ENCODE measurements at regions not wholly inside any gene's neighbourhood (a gene's known extent, or its start where the extent isn't known, plus 50 kb on each side); places are given as distances from the start of the nearest gene placed in this dataset.

- Histone ChIP-seq H3K4me3 (ENCODE audit: control insufficient read depth in 2 of 3, extremely low read depth in 1 of 3, insufficient read depth in 2 of 3, low read depth in 1 of 3, low read length in 3 of 3) (no peak overlapping the region), H3K9ac (ENCODE audit: control insufficient read depth, extremely low read depth, insufficient read depth, low read length) (no peak overlapping the region), H3K27ac (ENCODE audit: control insufficient read depth, insufficient read depth, low read length) (no peak overlapping the region), H3K9me3 (ENCODE audit: control insufficient read depth, low read depth, low read length) (peaks cover 3% of the 10 kb centered on the region), H3K4me1 (ENCODE audit: control insufficient read depth, extremely low read depth, insufficient read depth, low read length) (peaks cover 23% of the 10 kb centered on the region), H3K4me2 (ENCODE audit: control insufficient read depth, extremely low read depth, insufficient read depth, low read depth, low read length) (no peak overlapping the region), H4K20me1 (ENCODE audit: control insufficient read depth, extremely low read depth, insufficient read depth, low read length) (no peaks in the 10 kb centered on the region), H3K9me1 (ENCODE audit: control insufficient read depth, extremely low read depth, insufficient read depth, low read length) (no peaks in the 10 kb centered on the region), H3K79me2 (ENCODE audit: control insufficient read depth, insufficient read depth, low read length) (no peaks in the 10 kb centered on the region), H3K27me3 (ENCODE audit: control insufficient read depth, extremely low read depth, insufficient read depth, low read length) (no peaks in the 10 kb centered on the region), H3K36me3 (ENCODE audit: control insufficient read depth in 2 of 2, extremely low read depth in 1 of 2, insufficient read depth in 2 of 2, low read length in 2 of 2) (no peaks in the 10 kb centered on the region), H2AFZ (ENCODE audit: control insufficient read depth, low read length) (no peak overlapping the region)
- DNase-seq (ENCODE audit: low read depth, low spot score): no peak
- TF ChIP-seq EZH2 (IDR thresholded peaks at IDR 0.05; ENCODE audit: low read length) (no peak), CTCF (optimal IDR thresholded peaks at IDR 0.05 in 1 of 3, IDR thresholded peaks at IDR 0.05 in 1 of 3, conservative IDR thresholded peaks at IDR 0.05 in 1 of 3; ENCODE audit: extremely low read depth in 1 of 3, insufficient read depth in 2 of 3, low read length in 3 of 3) (no peak)
- no peak for FAIRE-seq
- dilution Hi-C loops (cut with MboI; ENCODE audit: extremely low pct_ligation_motif_present, low sequenced_read_pairs): no loop called here
Observed at GRCh38 chr12:124642105-124642504, 74.7 kb upstream of the NCOR2 start.

- Histone ChIP-seq H3K9ac (ENCODE audit: control insufficient read depth, extremely low read depth, insufficient read depth, low read length) (no peak overlapping the region), H4K20me1 (ENCODE audit: control insufficient read depth, extremely low read depth, insufficient read depth, low read length) (no peaks in the 10 kb centered on the region), H3K4me2 (ENCODE audit: control insufficient read depth, extremely low read depth, insufficient read depth, low read depth, low read length) (no peak overlapping the region), H3K27me3 (ENCODE audit: control insufficient read depth, extremely low read depth, insufficient read depth, low read length) (no peaks in the 10 kb centered on the region), H3K4me3 (ENCODE audit: control insufficient read depth in 2 of 3, extremely low read depth in 1 of 3, insufficient read depth in 2 of 3, low read depth in 1 of 3, low read length in 3 of 3) (no peak overlapping the region), H3K36me3 (ENCODE audit: control insufficient read depth in 2 of 2, extremely low read depth in 1 of 2, insufficient read depth in 2 of 2, low read length in 2 of 2) (no peaks in the 10 kb centered on the region), H2AFZ (ENCODE audit: control insufficient read depth, low read length) (no peak overlapping the region), H3K9me3 (ENCODE audit: control insufficient read depth, low read depth, low read length) (peaks cover 3% of the 10 kb centered on the region), H3K27ac (ENCODE audit: control insufficient read depth, insufficient read depth, low read length) (no peak overlapping the region), H3K79me2 (ENCODE audit: control insufficient read depth, insufficient read depth, low read length) (no peaks in the 10 kb centered on the region), H3K4me1 (ENCODE audit: control insufficient read depth, extremely low read depth, insufficient read depth, low read length) (peaks cover 28% of the 10 kb centered on the region), H3K9me1 (ENCODE audit: control insufficient read depth, extremely low read depth, insufficient read depth, low read length) (no peaks in the 10 kb centered on the region)
- dilution Hi-C loops (cut with MboI; ENCODE audit: extremely low pct_ligation_motif_present, low sequenced_read_pairs): no loop called here
- FAIRE-seq (no peak), DNase-seq (ENCODE audit: low read depth, low spot score) (no peak)
- no peak for TF ChIP-seq EZH2 (IDR thresholded peaks at IDR 0.05; ENCODE audit: low read length)
- no peak for TF ChIP-seq CTCF (optimal IDR thresholded peaks at IDR 0.05 in 1 of 3, IDR thresholded peaks at IDR 0.05 in 1 of 3, conservative IDR thresholded peaks at IDR 0.05 in 1 of 3; ENCODE audit: extremely low read depth in 1 of 3, insufficient read depth in 2 of 3, low read length in 3 of 3)
Observed at GRCh38 chr12:124641591-124641990, 74.2 kb upstream of the NCOR2 start.
